Neural progenitor cell (in vitro differentiated cells): ENCODE measurements at regions not wholly inside any gene's neighbourhood (a gene's known extent, or its start where the extent isn't known, plus 50 kb on each side); places are given as distances from the start of the nearest gene placed in this dataset.

ENCODE experiments used
- DNase-seq: peaks from one replicate; pipeline ENCODE4 v3.0.0-alpha.2; 2016; ENCODE audit warnings: low spot score
- H2AFZ ChIP-seq: fragments of 200-600 bp; sonication (generic); replicated peaks from 2 replicates; pipeline ENCODE4 v1.6.1; 2016; ENCODE audit warnings: antibody characterized with exemption
- H3F3A ChIP-seq: fragments of 200-600 bp; sonication (generic); 2 replicates; pipeline ENCODE4 v1.6.1; 2016; ENCODE audit warnings: antibody characterized with exemption, low read depth
- H3K27ac ChIP-seq: fragments of 200-600 bp; sonication (generic); 2 replicates; pipeline ENCODE4 v1.5.1; 2016; ENCODE audit warnings: mild to moderate bottlenecking
- H3K27me3 ChIP-seq: fragments of 200-600 bp; sonication (generic); 2 replicates; pipeline ENCODE4 v1.6.1; 2016; ENCODE audit warnings: mild to moderate bottlenecking, moderate library complexity
- H3K36me3 ChIP-seq: fragments of 200-600 bp; sonication (generic); 2 replicates; pipeline ENCODE4 v1.5.1; 2016
- H3K4me1 ChIP-seq: fragments of 200-600 bp; sonication (generic); 2 replicates; pipeline ENCODE4 v1.6.1; 2016; ENCODE audit warnings: mixed run types
- H3K4me2 ChIP-seq: fragments of 200-600 bp; sonication (generic); 2 replicates; pipeline ENCODE4 v1.6.1; 2016
- H3K4me3 ChIP-seq: fragments of 200-600 bp; sonication (generic); 2 replicates; pipeline ENCODE4 v1.5.1; 2016
- H3K79me2 ChIP-seq: fragments of 200-600 bp; sonication (generic); 2 replicates; pipeline ENCODE4 v1.6.1; 2016; ENCODE audit warnings: low read depth
- H3K9ac ChIP-seq: fragments of 200-600 bp; sonication (generic); 2 replicates; pipeline ENCODE4 v1.6.1; 2016
- H3K9me3 ChIP-seq: fragments of 200-600 bp; sonication (generic); 2 replicates; pipeline ENCODE4 v1.5.1; 2016; ENCODE audit warnings: low read depth
- H4K20me1 ChIP-seq: fragments of 200-600 bp; sonication (generic); 2 replicates; pipeline ENCODE4 v1.6.1; 2016; ENCODE audit warnings: low read depth
- H3K27ac Mint-ChIP-seq: 3 replicates; pipeline ENCODE4 v1.8.0; 2021; ENCODE audit warnings: mixed read lengths
- H3K27me3 Mint-ChIP-seq: 2 replicates; pipeline ENCODE4 v1.8.0; 2022; ENCODE audit warnings: low read depth, mild to moderate bottlenecking, inconsistent platforms, moderate library complexity, mixed read lengths; ENCODE audit not compliant: insufficient read depth
- H3K36me3 Mint-ChIP-seq: 3 replicates; pipeline ENCODE4 v1.8.0; 2021; ENCODE audit warnings: mixed read lengths
- H3K4me1 Mint-ChIP-seq: 3 replicates; pipeline ENCODE4 v1.8.0; 2021; ENCODE audit warnings: mixed read lengths
- H3K4me3 Mint-ChIP-seq: 3 replicates; pipeline ENCODE4 v1.8.0; 2021; ENCODE audit warnings: mild to moderate bottlenecking, moderate library complexity, mixed read lengths
- H3K9me3 Mint-ChIP-seq: 3 replicates; pipeline ENCODE4 v1.8.0; 2020; ENCODE audit warnings: mixed read lengths
- CTCF ChIP-seq: fragments of 200-600 bp; sonication (generic); IDR thresholded peaks from 2 replicates; pipeline ENCODE4 v1.5.1; 2017; ENCODE audit warnings: antibody characterized with exemption, mild to moderate bottlenecking
- EZH2 ChIP-seq: fragments of 200-600 bp; sonication (generic); IDR thresholded peaks from 2 replicates; pipeline ENCODE4 v1.6.1; 2017; ENCODE audit warnings: antibody characterized with exemption, mild to moderate bottlenecking, moderate library complexity
- EZH2phosphoT487 ChIP-seq: fragments of 200-600 bp; sonication (generic); IDR thresholded peaks from 2 replicates; pipeline ENCODE4 v1.6.1; 2017; ENCODE audit warnings: antibody characterized with exemption

DNA sequence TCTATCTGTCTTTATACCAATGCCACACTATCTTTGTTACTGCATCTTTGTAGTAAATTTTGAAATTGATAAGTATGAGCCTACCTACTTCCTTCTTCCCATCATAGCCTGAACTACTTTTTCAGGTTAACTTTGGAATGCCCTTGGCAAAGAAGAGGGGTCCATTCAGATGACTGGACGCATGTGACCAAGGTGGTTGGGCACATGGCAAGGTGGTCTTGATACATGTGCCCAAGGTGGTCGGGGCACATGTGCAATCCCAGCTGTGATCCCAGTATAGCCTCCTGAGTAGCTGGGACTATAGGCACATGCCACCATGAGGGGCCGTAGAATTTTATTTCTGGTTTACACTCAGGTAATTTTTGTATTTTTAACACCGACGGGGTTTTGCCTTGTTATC, 330.2 kb downstream of the GABRB3 start:
- H3K36me3 Mint-ChIP-seq = no peaks in the 10 kb centered on the region

GRCh38 chr15:26439681-26440080, 333.2 kb downstream of the GABRB3 start:
- Histone ChIP-seq H3K36me3 (no peaks in the 10 kb centered on the region), H3K79me2 (no peaks in the 10 kb centered on the region), H3K4me1 (peaks cover 20% of the 10 kb centered on the region), H3K9ac (no peak overlapping the region), H3K27ac (no peak overlapping the region), H4K20me1 (no peaks in the 10 kb centered on the region), H2AFZ (no peak overlapping the region), H3K4me2 (no peak overlapping the region), H3K27me3 (no peaks in the 10 kb centered on the region), H3F3A (peaks cover 18% of the 10 kb centered on the region), H3K4me3 (no peak overlapping the region), H3K9me3 (no peaks in the 10 kb centered on the region)
- no peaks in the 10 kb centered on the region for H3K9me3 Mint-ChIP-seq
- H3K36me3 Mint-ChIP-seq = no peaks in the 10 kb centered on the region
- H3K4me3 Mint-ChIP-seq = no peak overlapping the region
- peaks cover 4% of the 10 kb centered on the region for H3K27me3 Mint-ChIP-seq
- no peak for TF ChIP-seq CTCF
- no peak for TF ChIP-seq EZH2phosphoT487
- no peak for TF ChIP-seq EZH2
- H3K4me1 Mint-ChIP-seq = peaks cover 20% of the 10 kb centered on the region
- DNase-seq = no peak
- H3K27ac Mint-ChIP-seq = no peak overlapping the region

More for the DNA sequence above, 330.2 kb downstream of the GABRB3 start:
- Mint-ChIP-seq H3K27me3 (peaks cover 4% of the 10 kb centered on the region), H3K9me3 (no peaks in the 10 kb centered on the region), H3K4me3 (no peak overlapping the region), H3K4me1 (peaks cover 20% of the 10 kb centered on the region), H3K27ac (no peak overlapping the region)
- Histone ChIP-seq H2AFZ (no peak overlapping the region), H3K27ac (no peak overlapping the region), H3K4me2 (no peak overlapping the region), H3F3A (peaks cover 17% of the 10 kb centered on the region), H3K4me3 (no peak overlapping the region), H3K4me1 (peaks cover 18% of the 10 kb centered on the region), H3K27me3 (no peaks in the 10 kb centered on the region), H3K9me3 (no peaks in the 10 kb centered on the region), H3K9ac (no peak overlapping the region), H3K79me2 (no peaks in the 10 kb centered on the region), H3K36me3 (no peaks in the 10 kb centered on the region), H4K20me1 (no peaks in the 10 kb centered on the region)
- TF ChIP-seq CTCF (no peak), EZH2 (no peak), EZH2phosphoT487 (no peak)
- DNase-seq = no peak

- no peak for DNase-seq
- no peaks in the 10 kb centered on the region for H3K79me2 ChIP-seq
- H3K4me1 ChIP-seq = peaks cover 20% of the 10 kb centered on the region
- Mint-ChIP-seq H3K4me3 (no peak overlapping the region), H3K27me3 (peaks cover 4% of the 10 kb centered on the region), H3K9me3 (peaks cover 3% of the 10 kb centered on the region), H3K36me3 (no peaks in the 10 kb centered on the region), H3K4me1 (peaks cover 20% of the 10 kb centered on the region), H3K27ac (peak overlapping the region; percentile 46)
- H2AFZ ChIP-seq = no peak overlapping the region
- H3F3A ChIP-seq = peaks cover 18% of the 10 kb centered on the region
- H3K27me3 ChIP-seq = no peaks in the 10 kb centered on the region
- peak overlapping the region; percentile 33 for H3K4me2 ChIP-seq
- no peaks in the 10 kb centered on the region for H3K9me3 ChIP-seq
- H3K27ac ChIP-seq = no peak overlapping the region
- H3K36me3 ChIP-seq = no peaks in the 10 kb centered on the region
- no peak overlapping the region for H3K4me3 ChIP-seq
- H4K20me1 ChIP-seq = no peaks in the 10 kb centered on the region
- TF ChIP-seq CTCF = no peak
- TF ChIP-seq EZH2 = no peak
- TF ChIP-seq EZH2phosphoT487 = no peak
- no peak overlapping the region for H3K9ac ChIP-seq
Measured at GRCh38 chr15:26438718-26439117, 334.1 kb downstream of the GABRB3 start.
